Adrenal gland (tissue), 5 donors: ENCODE measurements at regions not wholly inside any gene's neighbourhood (a gene's known extent, or its start where the extent isn't known, plus 50 kb on each side); places are given as distances from the start of the nearest gene placed in this dataset.

ENCODE experiments used
- CTCF ChIP-seq, 6 experiments: fragments of 450-650 bp in 4 of 6; fragments of 200-600 bp in 2 of 6; sonication (generic) in 1 of 6; IDR thresholded peaks; 1 replicate in 5 of 6; 2 replicates in 1 of 6; pipeline versions ENCODE4 v1.5.1 to v1.8.0; 2016 to 2021; ENCODE audit warnings: antibody characterized with exemption in 6 of 6, mild to moderate bottlenecking in 2 of 6, moderate library complexity in 1 of 6
- POLR2A ChIP-seq, 2 donors: fragments of 450-650 bp; IDR thresholded peaks; one replicate each; pipeline ENCODE4 v1.6.1; 2017; ENCODE audit warnings: antibody characterized with exemption in 2 of 2, mild to moderate bottlenecking in 2 of 2, moderate library complexity in 1 of 2
- donor health status: DM: no; HTN: no; CAD: no.

- no peak for TF ChIP-seq CTCF (IDR thresholded peaks at IDR 0.05)
- no peak for TF ChIP-seq POLR2A (IDR thresholded peaks at IDR 0.05)
Observed at GRCh38 chr10:3559527-3559926, 225.5 kb downstream of the KLF6 start.
